ENCODE measurements at regions not wholly inside any gene's neighbourhood (a gene's known extent, or its start where the extent isn't known, plus 50 kb on each side); places are given as distances from the start of the nearest gene placed in this dataset.

DNA sequence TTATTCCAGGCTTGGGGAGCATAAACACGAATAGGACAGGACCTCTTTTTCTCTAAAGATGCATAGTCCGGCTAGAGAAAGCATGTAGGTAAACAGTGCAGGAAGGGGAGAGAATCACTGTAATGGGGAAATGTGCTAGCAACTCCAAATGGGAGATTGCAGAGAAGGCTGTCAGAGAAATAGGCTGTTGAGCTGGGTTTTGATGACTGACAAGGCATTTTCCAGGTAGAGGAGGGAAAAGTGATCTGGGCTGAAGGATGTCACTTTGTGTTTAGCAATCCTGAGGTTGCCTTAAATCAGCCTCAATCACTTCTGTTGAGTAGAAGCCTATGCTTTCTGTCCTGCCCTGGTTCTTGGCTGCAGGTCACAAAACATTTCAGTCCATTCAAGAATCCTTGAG lies 242.0 kb upstream of the MEIS1 start:
- TF ChIP-seq, protein P1, sequence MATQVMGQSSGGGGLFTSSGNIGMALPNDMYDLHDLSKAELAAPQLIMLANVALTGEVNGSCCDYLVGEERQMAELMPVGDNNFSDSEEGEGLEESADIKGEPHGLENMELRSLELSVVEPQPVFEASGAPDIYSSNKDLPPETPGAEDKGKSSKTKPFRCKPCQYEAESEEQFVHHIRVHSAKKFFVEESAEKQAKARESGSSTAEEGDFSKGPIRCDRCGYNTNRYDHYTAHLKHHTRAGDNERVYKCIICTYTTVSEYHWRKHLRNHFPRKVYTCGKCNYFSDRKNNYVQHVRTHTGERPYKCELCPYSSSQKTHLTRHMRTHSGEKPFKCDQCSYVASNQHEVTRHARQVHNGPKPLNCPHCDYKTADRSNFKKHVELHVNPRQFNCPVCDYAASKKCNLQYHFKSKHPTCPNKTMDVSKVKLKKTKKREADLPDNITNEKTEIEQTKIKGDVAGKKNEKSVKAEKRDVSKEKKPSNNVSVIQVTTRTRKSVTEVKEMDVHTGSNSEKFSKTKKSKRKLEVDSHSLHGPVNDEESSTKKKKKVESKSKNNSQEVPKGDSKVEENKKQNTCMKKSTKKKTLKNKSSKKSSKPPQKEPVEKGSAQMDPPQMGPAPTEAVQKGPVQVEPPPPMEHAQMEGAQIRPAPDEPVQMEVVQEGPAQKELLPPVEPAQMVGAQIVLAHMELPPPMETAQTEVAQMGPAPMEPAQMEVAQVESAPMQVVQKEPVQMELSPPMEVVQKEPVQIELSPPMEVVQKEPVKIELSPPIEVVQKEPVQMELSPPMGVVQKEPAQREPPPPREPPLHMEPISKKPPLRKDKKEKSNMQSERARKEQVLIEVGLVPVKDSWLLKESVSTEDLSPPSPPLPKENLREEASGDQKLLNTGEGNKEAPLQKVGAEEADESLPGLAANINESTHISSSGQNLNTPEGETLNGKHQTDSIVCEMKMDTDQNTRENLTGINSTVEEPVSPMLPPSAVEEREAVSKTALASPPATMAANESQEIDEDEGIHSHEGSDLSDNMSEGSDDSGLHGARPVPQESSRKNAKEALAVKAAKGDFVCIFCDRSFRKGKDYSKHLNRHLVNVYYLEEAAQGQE (IDR thresholded peaks at IDR 0.05; ENCODE audit: insufficient read depth in 1 of 2, low read depth in 2 of 2, low read length in 1 of 2): no peak
- TF ChIP-seq, protein P2, sequence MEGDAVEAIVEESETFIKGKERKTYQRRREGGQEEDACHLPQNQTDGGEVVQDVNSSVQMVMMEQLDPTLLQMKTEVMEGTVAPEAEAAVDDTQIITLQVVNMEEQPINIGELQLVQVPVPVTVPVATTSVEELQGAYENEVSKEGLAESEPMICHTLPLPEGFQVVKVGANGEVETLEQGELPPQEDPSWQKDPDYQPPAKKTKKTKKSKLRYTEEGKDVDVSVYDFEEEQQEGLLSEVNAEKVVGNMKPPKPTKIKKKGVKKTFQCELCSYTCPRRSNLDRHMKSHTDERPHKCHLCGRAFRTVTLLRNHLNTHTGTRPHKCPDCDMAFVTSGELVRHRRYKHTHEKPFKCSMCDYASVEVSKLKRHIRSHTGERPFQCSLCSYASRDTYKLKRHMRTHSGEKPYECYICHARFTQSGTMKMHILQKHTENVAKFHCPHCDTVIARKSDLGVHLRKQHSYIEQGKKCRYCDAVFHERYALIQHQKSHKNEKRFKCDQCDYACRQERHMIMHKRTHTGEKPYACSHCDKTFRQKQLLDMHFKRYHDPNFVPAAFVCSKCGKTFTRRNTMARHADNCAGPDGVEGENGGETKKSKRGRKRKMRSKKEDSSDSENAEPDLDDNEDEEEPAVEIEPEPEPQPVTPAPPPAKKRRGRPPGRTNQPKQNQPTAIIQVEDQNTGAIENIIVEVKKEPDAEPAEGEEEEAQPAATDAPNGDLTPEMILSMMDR (IDR thresholded peaks at IDR 0.05): no peak
- TF ChIP-seq SIN3A (IDR thresholded peaks at IDR 0.05; ENCODE audit: borderline replicate concordance, insufficient read depth, low read depth, low read length) (no peak), POLR2AphosphoS5 (IDR thresholded peaks at IDR 0.05; ENCODE audit: low read depth, low read length) (no peak), TCF7L2 (IDR thresholded peaks at IDR 0.05; ENCODE audit: low read depth, low read length) (no peak)

Data from Panc1 (cell line).